ENCODE measurements at regions not wholly inside any gene's neighbourhood (a gene's known extent, or its start where the extent isn't known, plus 50 kb on each side); places are given as distances from the start of the nearest gene placed in this dataset.

GRCh38 chr9:91045041-91045440, 243.4 kb downstream of the SYK start:
- TF ChIP-seq, protein P1, sequence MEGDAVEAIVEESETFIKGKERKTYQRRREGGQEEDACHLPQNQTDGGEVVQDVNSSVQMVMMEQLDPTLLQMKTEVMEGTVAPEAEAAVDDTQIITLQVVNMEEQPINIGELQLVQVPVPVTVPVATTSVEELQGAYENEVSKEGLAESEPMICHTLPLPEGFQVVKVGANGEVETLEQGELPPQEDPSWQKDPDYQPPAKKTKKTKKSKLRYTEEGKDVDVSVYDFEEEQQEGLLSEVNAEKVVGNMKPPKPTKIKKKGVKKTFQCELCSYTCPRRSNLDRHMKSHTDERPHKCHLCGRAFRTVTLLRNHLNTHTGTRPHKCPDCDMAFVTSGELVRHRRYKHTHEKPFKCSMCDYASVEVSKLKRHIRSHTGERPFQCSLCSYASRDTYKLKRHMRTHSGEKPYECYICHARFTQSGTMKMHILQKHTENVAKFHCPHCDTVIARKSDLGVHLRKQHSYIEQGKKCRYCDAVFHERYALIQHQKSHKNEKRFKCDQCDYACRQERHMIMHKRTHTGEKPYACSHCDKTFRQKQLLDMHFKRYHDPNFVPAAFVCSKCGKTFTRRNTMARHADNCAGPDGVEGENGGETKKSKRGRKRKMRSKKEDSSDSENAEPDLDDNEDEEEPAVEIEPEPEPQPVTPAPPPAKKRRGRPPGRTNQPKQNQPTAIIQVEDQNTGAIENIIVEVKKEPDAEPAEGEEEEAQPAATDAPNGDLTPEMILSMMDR (IDR thresholded peaks at IDR 0.05) = no peak

GRCh38 chr9:91047529-91047928, 245.9 kb downstream of the SYK start:
- Histone ChIP-seq H3K27me3 (ENCODE audit: insufficient read depth in 3 of 3, low read length in 2 of 3) (peaks cover 0 to 2% (median 0%) of the 10 kb centered on the region in 3 donors), H3K4me3 (no peak overlapping the region), H3K36me3 (ENCODE audit: insufficient read depth in 1 of 2, low read depth in 1 of 2) (no peaks in the 10 kb centered on the region), H3K4me1 (no peaks in the 10 kb centered on the region), H3K27ac (peak overlapping the region; percentile 7), H3K9me3 (no peaks in the 10 kb centered on the region)
- TF ChIP-seq, protein P1 (IDR thresholded peaks at IDR 0.05) = no peak
- DNase-seq (no peak), ATAC-seq (peak in 3 of 4 donors; percentile 63 to 69 (median 66))
- intact Hi-C loops (cut with DNase I) = no loop called here
- 27 to 44% (median 38%) methylated on average over 5 of the region's 5 CpGs for WGBS, 3 donors

More at GRCh38 chr9:91045041-91045440, 243.4 kb downstream of the SYK start:
- Histone ChIP-seq H3K27ac (no peak overlapping the region), H3K9me3 (no peaks in the 10 kb centered on the region), H3K4me3 (no peak overlapping the region), H3K4me1 (no peaks in the 10 kb centered on the region), H3K27me3 (ENCODE audit: insufficient read depth in 3 of 3, low read length in 2 of 3) (peaks cover 0 to 2% (median 0%) of the 10 kb centered on the region in 3 donors), H3K36me3 (ENCODE audit: insufficient read depth in 1 of 2, low read depth in 1 of 2) (no peaks in the 10 kb centered on the region)
- WGBS, 3 donors = 79 to 92% (median 87%) methylated on average over 2 of the region's 2 CpGs
- DNase-seq = no peak
- intact Hi-C loops (cut with DNase I) = no loop called here
- ATAC-seq = no peak

DNA sequence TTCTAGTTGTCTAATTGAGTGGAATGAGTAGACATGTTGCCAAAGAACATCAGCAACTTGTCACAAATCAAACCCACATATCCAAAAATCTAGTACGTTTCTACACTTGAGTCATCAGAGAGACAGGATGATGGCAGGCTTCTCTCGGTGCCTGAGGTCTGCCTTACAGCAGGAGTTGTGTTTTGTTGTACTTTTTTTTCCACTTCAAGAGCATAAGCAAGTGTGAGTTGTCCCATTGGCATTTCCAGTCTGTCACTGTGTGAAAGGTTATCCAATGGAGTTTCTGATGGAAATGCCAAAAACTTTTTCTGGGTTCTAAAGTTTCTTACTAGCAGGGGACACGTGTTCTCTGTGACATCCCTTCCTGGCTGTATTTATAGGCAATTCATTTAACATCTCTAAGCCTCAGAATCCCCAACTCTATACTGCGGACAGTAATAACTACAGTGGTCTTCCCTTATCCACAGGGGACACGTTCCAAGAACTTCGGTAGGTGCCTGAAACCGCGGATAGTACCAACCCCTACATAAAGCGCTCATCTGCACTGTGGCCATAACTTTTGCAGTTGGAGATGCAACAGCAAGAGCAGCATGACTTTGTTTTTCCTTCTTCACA, 246.5 kb downstream of the SYK start:
- H3K9me3 ChIP-seq = no peaks in the 10 kb centered on the region
- peaks cover 0 to 2% (median 0%) of the 10 kb centered on the region in 3 donors for H3K27me3 ChIP-seq (ENCODE audit: insufficient read depth in 3 of 3, low read length in 2 of 3)
- DNase-seq = no peak
- H3K36me3 ChIP-seq (ENCODE audit: insufficient read depth in 1 of 2, low read depth in 1 of 2) = no peaks in the 10 kb centered on the region
- H3K4me1 ChIP-seq = no peaks in the 10 kb centered on the region
- TF ChIP-seq, protein P1 (IDR thresholded peaks at IDR 0.05) = no peak
- peak; percentile 57 to 82 (median 70) for ATAC-seq
- no peak overlapping the region for H3K4me3 ChIP-seq
- H3K27ac ChIP-seq = peak overlapping the region; percentile 7
- 60 to 66% (median 61%) methylated on average over 9 of the region's 9 CpGs for WGBS, 3 donors
- intact Hi-C loops (cut with DNase I) = no loop called here

- Histone ChIP-seq H3K36me3 (ENCODE audit: insufficient read depth in 1 of 2, low read depth in 1 of 2) (no peaks in the 10 kb centered on the region), H3K27ac (no peak overlapping the region), H3K9me3 (no peaks in the 10 kb centered on the region), H3K4me3 (no peak overlapping the region), H3K4me1 (no peaks in the 10 kb centered on the region), H3K27me3 (ENCODE audit: insufficient read depth in 3 of 3, low read length in 2 of 3) (peaks cover 0 to 2% (median 0%) of the 10 kb centered on the region in 3 donors)
- ATAC-seq (no peak), DNase-seq (no peak)
- 52 to 58% (median 58%) methylated on average over 2 of the region's 2 CpGs for WGBS, 3 donors
- TF ChIP-seq, protein P1 (IDR thresholded peaks at IDR 0.05) = no peak
- intact Hi-C loops (cut with DNase I) = no loop called here
Observed at GRCh38 chr9:91048749-91049148, 247.1 kb downstream of the SYK start.

DNA sequence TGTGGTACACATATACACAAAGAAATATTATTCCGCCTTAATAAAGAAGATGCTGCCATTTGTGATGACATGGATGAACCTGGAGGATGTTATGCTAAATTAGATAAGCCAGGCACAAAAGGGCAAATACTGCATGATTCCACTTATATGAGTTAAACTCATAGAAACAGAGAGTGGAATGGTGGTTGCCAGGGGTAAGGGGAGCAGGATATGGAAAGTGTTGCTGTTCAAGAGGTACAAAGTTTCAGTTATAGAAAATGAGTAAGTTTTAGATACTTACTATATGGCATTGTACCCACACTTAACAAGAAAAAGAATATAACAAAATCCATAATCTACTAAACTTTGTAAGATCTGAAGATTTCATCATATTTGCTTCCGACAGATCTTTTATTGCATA, 252.2 kb downstream of the SYK start:
- no peak for ATAC-seq
- H3K4me1 ChIP-seq = no peaks in the 10 kb centered on the region
- intact Hi-C loops (cut with DNase I) = no loop called here
- TF ChIP-seq, protein P1 (IDR thresholded peaks at IDR 0.05) = no peak
- H3K27ac ChIP-seq = no peak overlapping the region
- WGBS, 3 donors = 95 to 96% (median 95%) methylated on average over 2 of the region's 2 CpGs
- DNase-seq = no peak
- no peaks in the 10 kb centered on the region for H3K27me3 ChIP-seq (ENCODE audit: insufficient read depth in 3 of 3, low read length in 2 of 3)
- no peak overlapping the region for H3K4me3 ChIP-seq
- no peaks in the 10 kb centered on the region for H3K9me3 ChIP-seq
- H3K36me3 ChIP-seq (ENCODE audit: insufficient read depth in 1 of 2, low read depth in 1 of 2) = no peaks in the 10 kb centered on the region
